ENCODE measurements at regions not wholly inside any gene's neighbourhood (a gene's known extent, or its start where the extent isn't known, plus 50 kb on each side); places are given as distances from the start of the nearest gene placed in this dataset.

DNA sequence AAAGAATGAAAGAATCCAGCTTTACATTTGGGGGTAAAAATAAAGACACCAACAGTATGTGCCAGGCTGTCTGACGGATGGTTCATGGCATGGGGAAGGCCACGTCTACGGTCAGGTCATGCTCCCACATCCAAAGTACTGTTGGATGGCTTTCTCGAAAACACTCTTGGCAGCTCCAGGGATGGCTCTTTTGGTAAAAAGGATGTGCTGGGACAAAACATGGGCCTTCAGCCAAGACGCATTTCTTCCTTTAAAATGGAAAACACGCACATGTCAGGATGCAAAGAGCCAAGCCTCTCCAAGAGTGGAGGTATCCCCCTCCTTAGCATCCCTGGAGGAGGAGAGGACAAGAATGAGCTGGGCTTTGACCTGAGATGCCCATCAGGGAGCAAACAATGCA is 376.5 kb upstream of the KLHL29 start:
- Histone ChIP-seq H3K4me3 (ENCODE audit: low read depth in 2 of 2, low read length in 2 of 2) (no peak overlapping the region), H3K36me3 (ENCODE audit: control insufficient read depth, insufficient read depth, low read length) (no peaks in the 10 kb centered on the region), H3K4me1 (ENCODE audit: control insufficient read depth, insufficient read depth, low read length) (no peaks in the 10 kb centered on the region), H3K27me3 (ENCODE audit: control insufficient read depth, insufficient read depth, low read length) (no peaks in the 10 kb centered on the region), H3K27ac (ENCODE audit: low read length) (no peak overlapping the region), H3K9me3 (ENCODE audit: control insufficient read depth, insufficient read depth, low read depth, low read length) (no peaks in the 10 kb centered on the region)
- CTCF ChIA-PET: no interaction called here
- TF ChIP-seq SIN3A (IDR thresholded peaks at IDR 0.05; ENCODE audit: borderline replicate concordance, insufficient read depth, low read depth, low read length) (no peak), TCF7L2 (IDR thresholded peaks at IDR 0.05; ENCODE audit: low read depth, low read length) (no peak), REST (IDR thresholded peaks at IDR 0.05; ENCODE audit: insufficient read depth in 1 of 2, low read depth in 2 of 2, low read length in 1 of 2) (no peak), POLR2AphosphoS5 (IDR thresholded peaks at IDR 0.05; ENCODE audit: low read depth, low read length) (no peak), CTCF (IDR thresholded peaks at IDR 0.05) (no peak)
- no peak for ATAC-seq
- in situ Hi-C loops (cut with HindIII; ENCODE audit: low pct_unique_long_range_greater_than_20kb, low sequenced_read_pairs) (no loop called here), intact Hi-C loops (cut with micrococcal nuclease; ENCODE audit: unreplicated experiment) (no loop called here)
- DNase-seq (ENCODE audit: low read depth, low spot score): no peak
- POLR2A ChIA-PET: no interaction called here
- BruUV-seq (replicated peaks): no TSS peak

GRCh38 chr2:23008951-23009350 is 376.0 kb upstream of the KLHL29 start:
- BruUV-seq (replicated peaks): no TSS peak
- no peaks in the 10 kb centered on the region for H3K36me3 ChIP-seq (ENCODE audit: control insufficient read depth, insufficient read depth, low read length)
- no peaks in the 10 kb centered on the region for H3K9me3 ChIP-seq (ENCODE audit: control insufficient read depth, insufficient read depth, low read depth, low read length)
- ATAC-seq (no peak), DNase-seq (ENCODE audit: low read depth, low spot score) (no peak)
- CTCF ChIA-PET: no interaction called here
- no peaks in the 10 kb centered on the region for H3K4me1 ChIP-seq (ENCODE audit: control insufficient read depth, insufficient read depth, low read length)
- H3K27me3 ChIP-seq (ENCODE audit: control insufficient read depth, insufficient read depth, low read length): no peaks in the 10 kb centered on the region
- TF ChIP-seq REST (IDR thresholded peaks at IDR 0.05; ENCODE audit: insufficient read depth in 1 of 2, low read depth in 2 of 2, low read length in 1 of 2) (no peak), SIN3A (IDR thresholded peaks at IDR 0.05; ENCODE audit: borderline replicate concordance, insufficient read depth, low read depth, low read length) (no peak), TCF7L2 (IDR thresholded peaks at IDR 0.05; ENCODE audit: low read depth, low read length) (no peak), CTCF (IDR thresholded peaks at IDR 0.05) (no peak), POLR2AphosphoS5 (IDR thresholded peaks at IDR 0.05; ENCODE audit: low read depth, low read length) (no peak)
- in situ Hi-C loops (cut with HindIII; ENCODE audit: low pct_unique_long_range_greater_than_20kb, low sequenced_read_pairs): no loop called here
- H3K27ac ChIP-seq (ENCODE audit: low read length): no peak overlapping the region
- intact Hi-C loops (cut with micrococcal nuclease; ENCODE audit: unreplicated experiment): no loop called here
- no peak overlapping the region for H3K4me3 ChIP-seq (ENCODE audit: low read depth in 2 of 2, low read length in 2 of 2)
- POLR2A ChIA-PET: no interaction called here

All from Panc1 (cell line).